ENCODE measurements at regions not wholly inside any gene's neighbourhood (a gene's known extent, or its start where the extent isn't known, plus 50 kb on each side); places are given as distances from the start of the nearest gene placed in this dataset.

GRCh38 chr7:26051021-26051420, 101.0 kb upstream of the NFE2L3 start:
- TF ChIP-seq CTCF (IDR thresholded peaks at IDR 0.05): no peak
- no peak for TF ChIP-seq POLR2A (IDR thresholded peaks at IDR 0.05)

Measured in testis (tissue), 2 donors.